SK-N-SH (cell line): ENCODE measurements at regions not wholly inside any gene's neighbourhood (a gene's known extent, or its start where the extent isn't known, plus 50 kb on each side); places are given as distances from the start of the nearest gene placed in this dataset.

Experiments used
- CTCF ChIP-seq: fragments of 200-600 bp; sonication (generic); IDR thresholded peaks from 2 replicates; pipeline ENCODE4 v1.6.1; 2017; ENCODE audit warnings: antibody characterized with exemption, mild to moderate bottlenecking, moderate library complexity
- EP300 ChIP-seq, 2 experiments: IDR thresholded peaks; 2 replicates each; pipeline versions ENCODE4 v1.4.0 to v1.6.1; 2012; ENCODE audit warnings: borderline replicate concordance in 1 of 2, low read depth in 1 of 2, low read length in 1 of 2
- EZH2phosphoT487 ChIP-seq: fragments of 200-600 bp; sonication (generic); IDR thresholded peaks from 2 replicates; pipeline ENCODE4 v1.6.1; 2017; ENCODE audit warnings: low read depth, mixed run types, mild to moderate bottlenecking, antibody characterized with exemption, moderate library complexity, borderline replicate concordance
- FOSL2 ChIP-seq: IDR thresholded peaks from 2 replicates; pipeline ENCODE4 v1.4.0; 2012; ENCODE audit warnings: low read depth, mild to moderate bottlenecking, moderate library complexity, borderline replicate concordance
- FOXJ3 ChIP-seq: sonication (generic); formaldehyde crosslinking; IDR thresholded peaks from 2 replicates; pipeline ENCODE4 v1.5.1; 2020; ENCODE audit warnings: mild to moderate bottlenecking, missing genetic modification reagents
- GABPA ChIP-seq: IDR thresholded peaks from 2 replicates; pipeline ENCODE4 v1.4.0; 2012; ENCODE audit warnings: low read depth, mild to moderate bottlenecking
- IRF3 ChIP-seq: fragments of 150-350 bp; IDR thresholded peaks from 2 replicates; pipeline ENCODE4 v1.6.1; 2016; ENCODE audit warnings: mild to moderate bottlenecking, low read depth, low read length
- POLR2AphosphoS5 ChIP-seq: IDR thresholded peaks from 2 replicates; pipeline ENCODE4 v1.6.1; 2012; ENCODE audit warnings: low read depth, low read length
- RCOR1 ChIP-seq: fragments of 150-350 bp; IDR thresholded peaks from 2 replicates; pipeline ENCODE4 v1.6.1; 2017; ENCODE audit warnings: antibody characterized with exemption, low read length
- REST ChIP-seq: IDR thresholded peaks from 2 replicates; pipeline ENCODE4 v1.6.1; 2012; ENCODE audit warnings: mild to moderate bottlenecking, low read depth, low read length, moderate library complexity
- RFX5 ChIP-seq: IDR thresholded peaks from 2 replicates; pipeline ENCODE4 v1.6.1; 2012; ENCODE audit warnings: mild to moderate bottlenecking, improper control_type of control experiment, low read length
- RXRA ChIP-seq: IDR thresholded peaks from 2 replicates; pipeline ENCODE4 v1.4.0; 2012; ENCODE audit warnings: low read depth, mild to moderate bottlenecking, borderline replicate concordance
- SMC3 ChIP-seq: IDR thresholded peaks from 2 replicates; pipeline ENCODE4 v1.6.1; 2012; ENCODE audit warnings: low read depth, low read length, improper control_type of control experiment

- TF ChIP-seq CTCF (no peak), EP300 (IDR thresholded peaks at IDR 0.05; ENCODE audit: borderline replicate concordance in 1 of 2, low read depth in 1 of 2, low read length in 1 of 2) (no peak), RCOR1 (no peak), REST (no peak), IRF3 (no peak), RXRA (no peak), FOSL2 (no peak), POLR2AphosphoS5 (no peak), GABPA (no peak), EZH2phosphoT487 (no peak), SMC3 (no peak), FOXJ3 (no peak), RFX5 (no peak)
Measured at GRCh38 chr1:10873189-10873588, 76.7 kb upstream of the CASZ1 start.
